Islet precursor cell (in vitro differentiated cells): ENCODE measurements at regions not wholly inside any gene's neighbourhood (a gene's known extent, or its start where the extent isn't known, plus 50 kb on each side); places are given as distances from the start of the nearest gene placed in this dataset.

Experiments
- DNase-seq: peaks from one replicate; pipeline ENCODE4 v3.0.0-alpha.2; 2018

- no peak for DNase-seq
Observed at GRCh38 chr9:91161465-91162300, 200.0 kb downstream of the AUH start.

GRCh38 chr9:91162311-91162710 is 199.4 kb downstream of the AUH start:
- DNase-seq = no peak

GRCh38 chr9:91162784-91163443 is 198.8 kb downstream of the AUH start:
- DNase-seq = peak; percentile 81

GRCh38 chr9:91163444-91163772 is 198.3 kb downstream of the AUH start:
- DNase-seq = no peak

GRCh38 chr9:91163773-91164471 is 197.8 kb downstream of the AUH start:
- no peak for DNase-seq
